Kidney capillary endothelial cell (primary cell): ENCODE measurements at regions not wholly inside any gene's neighbourhood (a gene's known extent, or its start where the extent isn't known, plus 50 kb on each side); places are given as distances from the start of the nearest gene placed in this dataset.

Source experiments
- DNase-seq: peaks from one replicate; pipeline ENCODE4 v3.0.0-alpha.2; 2018; ENCODE audit warnings: low spot score

- DNase-seq = no peak
Measured at GRCh38 chr2:120991441-120991840, 255.8 kb downstream of the GLI2 start.

GRCh38 chr2:120992791-120993555, 257.3 kb downstream of the GLI2 start:
- DNase-seq = no peak

- DNase-seq = no peak
Measured at GRCh38 chr2:120993661-120994060, 258.0 kb downstream of the GLI2 start.

- DNase-seq = no peak
Measured at GRCh38 chr2:120994301-120994995, 258.8 kb downstream of the GLI2 start.

- no peak for DNase-seq
Measured at GRCh38 chr2:120995152-120995551, 259.5 kb downstream of the GLI2 start.

- DNase-seq = no peak
Measured at GRCh38 chr2:120995656-120996190, 260.1 kb downstream of the GLI2 start.

GRCh38 chr2:120999377-121000097, 263.9 kb downstream of the GLI2 start:
- DNase-seq = no peak

GRCh38 chr2:121000804-121001203, 265.1 kb downstream of the GLI2 start:
- no peak for DNase-seq

- no peak for DNase-seq
Measured at GRCh38 chr2:121001641-121002040, 266.0 kb downstream of the GLI2 start.

- no peak for DNase-seq
Measured at GRCh38 chr2:121002597-121002996, 266.9 kb downstream of the GLI2 start.

GRCh38 chr2:121003391-121003790, 267.7 kb downstream of the GLI2 start:
- no peak for DNase-seq

- DNase-seq = no peak
Measured at GRCh38 chr2:121004359-121004758, 268.7 kb downstream of the GLI2 start.

GRCh38 chr2:121004950-121005349, 269.3 kb downstream of the GLI2 start:
- no peak for DNase-seq

GRCh38 chr2:121005453-121005852, 269.8 kb downstream of the GLI2 start:
- no peak for DNase-seq

- no peak for DNase-seq
Measured at GRCh38 chr2:121006743-121007489, 271.2 kb downstream of the GLI2 start.

GRCh38 chr2:121007490-121007853, 271.8 kb downstream of the GLI2 start:
- DNase-seq = no peak

GRCh38 chr2:121008975-121009374, 273.3 kb downstream of the GLI2 start:
- no peak for DNase-seq

- DNase-seq = no peak
Measured at GRCh38 chr2:121010998-121011397, 274.0 kb downstream of the TFCP2L1 start.

- no peak for DNase-seq
Measured at GRCh38 chr2:121014876-121015275, 270.1 kb downstream of the TFCP2L1 start.

GRCh38 chr2:121015971-121016485, 269.0 kb downstream of the TFCP2L1 start:
- DNase-seq = no peak

GRCh38 chr2:121017396-121017795, 267.6 kb downstream of the TFCP2L1 start:
- DNase-seq = no peak
